Fibroblast of the conjunctiva (primary cell): ENCODE measurements at regions not wholly inside any gene's neighbourhood (a gene's known extent, or its start where the extent isn't known, plus 50 kb on each side); places are given as distances from the start of the nearest gene placed in this dataset.

Source experiments
- DNase-seq: peaks from one replicate; pipeline ENCODE4 v3.0.0-alpha.2; 2010; ENCODE audit warnings: low read depth

- DNase-seq, result no peak
These were observed 166.0 kb upstream of the MDFIC start for GRCh38 chr7:114755856-114756255.

DNA sequence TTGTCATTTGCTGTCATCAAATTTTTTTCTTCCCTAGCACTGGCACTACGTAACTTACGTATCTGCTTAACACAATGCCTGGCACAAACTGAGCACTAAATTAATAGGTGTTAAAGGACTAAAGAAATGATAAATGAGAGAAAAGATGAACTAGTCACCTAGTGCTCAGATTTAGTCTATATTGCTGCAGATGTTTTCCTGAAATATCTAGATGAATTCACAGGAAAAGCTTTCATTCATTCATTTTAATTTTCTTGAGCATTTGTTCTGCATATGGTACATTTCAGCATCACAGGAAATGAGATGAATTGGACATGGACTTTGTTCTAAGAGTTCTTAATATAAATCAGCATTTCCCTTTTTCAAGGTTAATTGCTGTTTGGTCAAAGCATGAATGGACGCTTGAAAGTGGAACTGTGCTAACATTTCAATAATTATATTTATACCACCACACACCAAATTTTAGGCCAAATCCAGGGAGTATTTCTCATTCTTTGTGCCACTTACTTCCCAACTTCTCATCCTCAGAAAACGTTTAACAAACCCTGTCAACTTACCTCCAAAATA is 163.2 kb upstream of the MDFIC start:
- DNase-seq, result no peak

DNA sequence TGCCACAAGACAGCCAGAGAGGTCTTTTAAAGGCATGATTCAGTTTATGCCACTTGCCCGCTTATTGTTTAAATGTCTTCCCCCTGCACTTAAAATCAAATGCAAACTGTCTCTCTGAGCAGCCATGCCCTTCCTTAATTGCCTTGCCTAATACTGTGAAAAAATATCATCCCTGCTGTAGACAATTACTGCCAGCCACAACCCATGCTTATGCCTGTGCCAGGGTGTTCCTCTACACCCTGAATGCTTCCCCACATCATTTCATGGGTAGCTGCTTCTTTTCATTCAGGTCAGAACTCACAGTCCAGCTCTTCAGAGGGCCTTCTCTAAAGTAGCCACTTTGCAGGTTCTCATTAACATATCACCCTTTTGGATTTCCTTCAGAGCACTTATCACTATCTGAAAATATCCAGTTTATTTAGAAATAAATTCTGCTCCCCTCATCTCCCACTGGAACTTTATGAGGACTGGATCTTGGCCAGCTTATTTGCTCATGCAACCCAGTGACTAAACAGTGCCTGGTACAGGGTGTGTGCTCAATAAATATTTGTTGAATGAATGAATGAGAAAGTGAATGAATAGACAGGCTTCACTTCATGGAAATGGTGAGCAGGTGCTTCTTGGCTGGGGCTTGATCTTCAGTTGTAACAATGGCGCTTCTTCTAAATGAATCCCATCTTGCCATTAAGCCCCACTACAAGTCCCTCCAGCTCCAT is 162.4 kb upstream of the MDFIC start:
- DNase-seq, result peak; percentile 0

DNA sequence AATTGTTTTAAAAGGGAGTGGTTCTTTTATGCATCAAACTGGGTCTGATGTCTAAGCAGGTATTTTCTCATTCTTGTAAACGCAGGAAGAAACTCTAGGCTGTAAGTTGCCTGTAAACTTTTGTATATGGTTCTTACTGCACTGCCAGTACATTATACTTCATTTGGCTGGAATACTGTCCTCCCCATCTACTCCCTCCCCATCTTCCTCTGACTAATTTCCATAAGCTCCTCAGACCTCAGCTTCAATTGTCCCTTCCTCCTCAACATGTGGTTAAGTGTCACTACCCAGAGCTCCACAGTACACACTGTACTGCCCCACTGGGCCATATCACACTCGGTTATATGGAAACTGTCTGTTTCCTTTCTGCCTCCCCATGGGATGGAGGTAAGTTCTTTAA is 161.4 kb upstream of the MDFIC start:
- no peak for DNase-seq

DNA sequence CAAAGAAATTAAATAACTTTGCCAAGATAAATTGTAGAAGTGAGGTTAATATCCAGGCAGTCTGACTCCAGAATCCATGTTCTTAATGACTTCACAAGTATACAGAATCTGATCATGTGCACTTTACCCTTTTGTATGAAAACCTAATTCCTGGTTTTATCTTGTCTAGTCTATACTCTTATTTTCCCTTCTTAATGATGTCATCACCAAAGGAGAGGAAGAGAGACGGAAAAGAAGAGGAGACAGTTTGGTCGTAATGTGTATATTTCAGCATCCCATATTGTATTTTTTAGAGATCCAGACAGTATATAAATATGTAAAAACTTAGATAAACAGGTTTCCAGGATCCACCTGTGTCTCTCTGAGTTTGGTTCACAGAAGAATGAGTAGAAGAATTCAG is 159.9 kb upstream of the MDFIC start:
- no peak for DNase-seq

GRCh38 chr7:114765331-114766040 is 156.4 kb upstream of the MDFIC start:
- DNase-seq, result no peak

DNA sequence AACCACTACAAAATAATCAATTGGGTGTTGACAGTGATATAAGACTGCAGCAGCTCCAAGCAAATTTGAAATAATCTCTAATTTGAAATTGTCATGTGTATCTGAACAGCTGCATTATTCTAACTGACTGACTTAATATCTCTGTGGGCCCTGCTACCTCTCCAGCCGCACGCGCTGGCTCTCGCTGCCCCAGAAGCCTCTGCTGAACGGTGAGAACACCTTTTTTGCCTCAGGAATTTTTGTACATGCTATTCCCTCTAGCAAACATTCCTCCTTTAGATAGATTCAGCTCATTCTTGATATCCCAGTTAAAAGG is 155.9 kb upstream of the MDFIC start:
- DNase-seq, result no peak

DNA sequence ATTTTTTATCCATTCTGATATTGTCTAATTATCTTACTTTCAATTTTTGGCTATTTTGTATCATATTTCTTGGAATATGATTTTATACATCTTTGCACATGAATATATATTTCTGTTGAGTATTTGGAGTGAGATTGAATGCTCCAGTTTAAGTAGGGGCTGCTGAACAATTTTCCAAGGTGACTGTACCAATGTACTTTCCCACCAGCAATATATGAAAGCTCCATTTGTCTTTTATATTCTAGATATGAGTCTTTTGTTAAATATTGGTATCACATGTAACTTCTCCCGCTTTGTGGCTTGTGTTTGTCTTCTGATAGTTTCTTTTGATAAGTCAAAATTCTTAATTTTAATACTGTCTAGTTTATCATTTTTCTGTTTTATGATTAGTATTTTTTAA is 144.6 kb upstream of the MDFIC start:
- DNase-seq, result no peak

GRCh38 chr7:114783508-114783907 is 138.4 kb upstream of the MDFIC start:
- no peak for DNase-seq

- no peak for DNase-seq
These were observed 137.7 kb upstream of the MDFIC start for GRCh38 chr7:114784177-114784576.

DNA sequence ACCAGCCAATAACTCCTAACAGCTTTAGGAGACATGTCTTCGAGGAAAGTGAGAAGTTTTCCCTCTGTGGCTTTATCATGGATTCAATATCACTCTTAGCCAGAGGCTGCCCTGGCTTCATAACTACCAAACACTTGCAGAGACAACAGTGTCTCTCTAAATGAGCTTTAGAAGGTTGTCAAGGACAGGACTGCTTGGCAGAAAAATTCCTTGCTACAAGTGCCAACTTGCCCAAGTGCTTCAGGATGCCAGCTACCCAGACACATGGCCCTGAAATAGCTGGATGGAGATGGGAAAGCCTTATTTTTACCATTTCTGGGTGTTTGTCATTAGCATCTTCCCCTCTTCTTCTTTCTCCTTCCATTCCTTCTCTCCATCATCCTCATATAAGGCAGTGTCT is 137.1 kb upstream of the MDFIC start:
- no peak for DNase-seq

DNA sequence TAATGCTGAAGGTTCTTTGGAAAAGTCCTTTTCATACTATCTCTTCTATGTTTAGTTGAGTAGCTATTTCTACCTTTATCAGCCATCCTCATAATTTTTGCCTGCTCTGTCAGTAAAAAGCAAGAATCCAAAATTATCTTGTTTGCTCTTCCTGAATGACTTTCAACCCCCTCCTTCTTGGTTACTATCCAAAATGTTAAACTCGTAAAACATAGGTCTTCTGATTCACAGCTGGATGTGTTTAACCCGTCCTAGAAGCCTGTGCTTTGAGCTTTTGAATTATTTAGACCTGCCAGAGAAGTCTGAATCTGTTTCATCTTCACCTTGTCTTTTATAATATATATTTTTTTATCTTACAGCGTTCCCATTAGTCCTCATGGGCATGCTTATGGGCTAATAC is 136.4 kb upstream of the MDFIC start:
- DNase-seq, result no peak

DNA sequence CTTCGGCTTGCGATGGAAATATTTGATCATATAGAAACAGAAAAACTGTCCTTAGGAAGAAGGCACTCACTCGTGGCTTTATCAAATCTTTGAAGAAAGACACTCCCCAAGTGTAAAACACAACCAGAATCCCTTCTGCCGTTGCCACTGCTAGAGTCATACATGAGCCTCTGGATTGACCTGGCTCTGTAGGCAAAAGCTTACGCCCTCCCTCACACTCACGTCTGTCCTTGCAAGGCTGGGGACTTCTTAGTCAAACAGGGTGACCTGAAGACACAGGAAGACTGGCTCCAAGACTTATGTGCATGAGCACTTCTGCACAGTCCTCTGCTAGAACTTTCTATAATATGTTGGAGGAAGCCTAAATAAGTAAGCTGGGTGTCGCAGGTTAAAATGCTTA is 135.4 kb upstream of the MDFIC start:
- no peak for DNase-seq

DNA sequence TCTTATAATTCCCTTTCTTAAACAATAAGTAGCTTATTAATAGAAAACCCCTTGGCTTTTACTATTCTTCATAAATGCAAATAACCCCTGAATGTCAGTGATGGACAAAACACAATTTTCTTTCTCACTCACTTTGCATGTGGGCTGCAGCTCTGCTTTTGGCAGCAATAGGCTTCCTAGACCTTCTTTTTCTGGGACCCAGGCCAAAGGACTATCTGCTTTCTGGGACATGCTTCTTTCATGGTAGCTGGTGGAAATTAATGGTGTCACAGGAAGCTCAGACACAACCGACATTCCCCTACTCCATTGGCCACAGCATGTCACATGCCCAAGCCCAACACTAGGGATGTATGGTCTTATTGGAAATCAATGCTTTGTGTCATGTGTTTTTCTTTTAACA is 134.3 kb upstream of the MDFIC start:
- DNase-seq, result peak; percentile 1

GRCh38 chr7:114788706-114789105 is 133.2 kb upstream of the MDFIC start:
- DNase-seq, result no peak

- DNase-seq, result no peak
These were observed 132.7 kb upstream of the MDFIC start for GRCh38 chr7:114789161-114789560.

DNA sequence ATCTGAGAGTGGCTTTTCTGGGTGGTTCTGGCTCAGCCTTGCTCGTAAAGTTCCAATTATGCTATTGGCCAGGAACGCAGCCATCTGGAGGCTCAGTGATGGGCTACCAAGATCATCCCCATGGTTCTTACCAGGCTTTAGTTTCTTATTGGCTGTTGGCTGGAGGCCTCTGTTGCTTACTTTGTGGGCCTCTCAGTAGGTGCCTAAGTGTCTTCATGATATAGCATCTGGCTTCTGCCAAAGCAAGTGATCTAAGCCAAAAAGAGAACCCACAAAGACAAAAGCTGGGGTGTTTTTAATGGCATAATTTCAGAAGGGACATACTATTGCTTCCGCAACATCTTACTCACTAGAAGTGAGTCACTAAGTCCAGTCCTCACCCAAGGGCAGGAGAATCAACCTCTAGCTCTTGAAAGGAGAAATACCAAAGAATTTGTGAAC is 132.0 kb upstream of the MDFIC start:
- DNase-seq, result peak; percentile 55

DNA sequence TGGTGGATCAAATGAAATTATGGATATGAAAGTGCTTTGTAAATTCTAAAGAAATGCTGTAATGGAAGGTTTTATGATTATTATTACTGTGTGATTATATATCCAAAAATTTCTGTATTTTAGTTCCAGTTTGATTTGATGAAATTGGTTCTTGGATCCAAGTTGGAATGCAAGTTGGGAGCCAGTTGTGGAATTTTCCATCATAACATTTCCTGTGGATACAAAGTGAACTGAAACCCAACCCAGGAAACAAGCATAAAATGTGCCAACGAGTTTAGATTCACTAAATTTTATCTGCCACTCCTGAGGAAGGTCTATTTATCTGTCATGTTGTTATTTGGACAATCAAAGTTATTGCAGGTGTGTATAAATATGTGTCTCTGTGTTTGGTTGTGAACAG is 131.4 kb upstream of the MDFIC start:
- DNase-seq, result no peak

DNA sequence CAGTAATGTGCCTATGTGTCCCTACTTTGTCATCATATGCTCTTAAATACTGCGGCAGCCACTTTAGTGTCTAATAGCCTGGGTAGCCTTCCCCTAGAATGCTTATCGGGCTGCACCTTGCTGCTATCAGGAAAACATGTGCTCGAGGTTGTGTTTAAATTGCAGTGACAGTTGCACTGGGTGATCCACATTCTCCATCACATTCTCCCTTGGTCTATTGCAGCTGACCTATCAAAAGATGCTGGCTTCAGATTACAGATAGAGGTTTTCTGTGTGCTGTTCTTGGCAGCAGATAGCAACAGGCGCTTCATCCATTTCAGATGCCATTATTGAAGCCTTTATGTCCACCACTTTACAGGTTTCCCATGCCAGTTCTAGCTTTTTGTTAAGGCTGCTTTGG is 130.1 kb upstream of the MDFIC start:
- DNase-seq, result no peak

GRCh38 chr7:114793155-114793845 is 128.6 kb upstream of the MDFIC start:
- DNase-seq, result no peak

GRCh38 chr7:114795475-114795874 is 126.4 kb upstream of the MDFIC start:
- DNase-seq, result no peak

- no peak for DNase-seq
These were observed 122.3 kb upstream of the MDFIC start for GRCh38 chr7:114799628-114800028.

DNA sequence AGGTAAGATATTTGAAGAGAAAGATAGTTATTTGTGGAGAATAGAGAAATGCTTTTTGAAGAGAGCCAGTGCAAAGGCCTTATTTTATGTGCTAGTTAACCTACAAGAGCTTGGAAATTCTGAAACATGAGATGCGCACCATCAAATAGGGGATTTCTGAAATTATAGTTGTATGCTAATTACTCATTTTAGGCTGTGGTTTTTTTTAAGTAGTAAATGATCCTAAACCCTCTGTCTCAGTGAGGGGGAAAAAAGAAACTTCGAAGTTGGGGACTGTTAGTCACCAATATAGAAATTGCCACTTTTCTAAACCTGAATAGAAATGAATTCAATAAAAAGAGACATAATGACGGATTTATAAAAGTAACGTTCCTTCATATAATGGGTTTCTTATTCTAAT is 119.3 kb upstream of the MDFIC start:
- no peak for DNase-seq
